ENCODE measurements at regions not wholly inside any gene's neighbourhood (a gene's known extent, or its start where the extent isn't known, plus 50 kb on each side); places are given as distances from the start of the nearest gene placed in this dataset.

DNA sequence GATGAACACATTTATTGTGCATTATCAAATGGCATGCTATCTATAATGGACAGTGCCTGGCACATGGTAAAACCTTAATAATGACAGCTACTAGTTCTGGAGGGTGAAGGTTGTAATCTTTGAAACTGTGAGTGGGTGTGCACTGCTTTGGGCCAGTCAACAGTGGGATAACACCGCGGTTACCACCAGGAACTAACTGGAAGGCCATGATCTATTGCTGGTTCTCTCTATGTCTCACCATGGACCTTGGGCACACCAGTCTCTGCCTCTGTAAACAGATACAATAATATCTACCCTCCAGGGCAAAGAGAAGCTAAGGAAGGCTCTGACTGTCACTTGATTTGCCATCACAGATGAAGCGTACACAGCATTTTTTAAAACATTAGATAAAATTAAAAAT is 198.6 kb upstream of the ESRRG start:
- DNase-seq = no peak
- no peak for ATAC-seq
- H3K4me3 ChIP-seq = no peak overlapping the region
- no peaks in the 10 kb centered on the region for H3K9me3 ChIP-seq
- H3K4me1 ChIP-seq (ENCODE audit: low read depth) = no peaks in the 10 kb centered on the region
- intact Hi-C loops (cut with DNase I, micrococcal nuclease) = no loop called here
- no peaks in the 10 kb centered on the region for H3K36me3 ChIP-seq (ENCODE audit: low read depth)
- TF ChIP-seq, protein P1, sequence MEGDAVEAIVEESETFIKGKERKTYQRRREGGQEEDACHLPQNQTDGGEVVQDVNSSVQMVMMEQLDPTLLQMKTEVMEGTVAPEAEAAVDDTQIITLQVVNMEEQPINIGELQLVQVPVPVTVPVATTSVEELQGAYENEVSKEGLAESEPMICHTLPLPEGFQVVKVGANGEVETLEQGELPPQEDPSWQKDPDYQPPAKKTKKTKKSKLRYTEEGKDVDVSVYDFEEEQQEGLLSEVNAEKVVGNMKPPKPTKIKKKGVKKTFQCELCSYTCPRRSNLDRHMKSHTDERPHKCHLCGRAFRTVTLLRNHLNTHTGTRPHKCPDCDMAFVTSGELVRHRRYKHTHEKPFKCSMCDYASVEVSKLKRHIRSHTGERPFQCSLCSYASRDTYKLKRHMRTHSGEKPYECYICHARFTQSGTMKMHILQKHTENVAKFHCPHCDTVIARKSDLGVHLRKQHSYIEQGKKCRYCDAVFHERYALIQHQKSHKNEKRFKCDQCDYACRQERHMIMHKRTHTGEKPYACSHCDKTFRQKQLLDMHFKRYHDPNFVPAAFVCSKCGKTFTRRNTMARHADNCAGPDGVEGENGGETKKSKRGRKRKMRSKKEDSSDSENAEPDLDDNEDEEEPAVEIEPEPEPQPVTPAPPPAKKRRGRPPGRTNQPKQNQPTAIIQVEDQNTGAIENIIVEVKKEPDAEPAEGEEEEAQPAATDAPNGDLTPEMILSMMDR (IDR thresholded peaks at IDR 0.05) = no peak

DNA sequence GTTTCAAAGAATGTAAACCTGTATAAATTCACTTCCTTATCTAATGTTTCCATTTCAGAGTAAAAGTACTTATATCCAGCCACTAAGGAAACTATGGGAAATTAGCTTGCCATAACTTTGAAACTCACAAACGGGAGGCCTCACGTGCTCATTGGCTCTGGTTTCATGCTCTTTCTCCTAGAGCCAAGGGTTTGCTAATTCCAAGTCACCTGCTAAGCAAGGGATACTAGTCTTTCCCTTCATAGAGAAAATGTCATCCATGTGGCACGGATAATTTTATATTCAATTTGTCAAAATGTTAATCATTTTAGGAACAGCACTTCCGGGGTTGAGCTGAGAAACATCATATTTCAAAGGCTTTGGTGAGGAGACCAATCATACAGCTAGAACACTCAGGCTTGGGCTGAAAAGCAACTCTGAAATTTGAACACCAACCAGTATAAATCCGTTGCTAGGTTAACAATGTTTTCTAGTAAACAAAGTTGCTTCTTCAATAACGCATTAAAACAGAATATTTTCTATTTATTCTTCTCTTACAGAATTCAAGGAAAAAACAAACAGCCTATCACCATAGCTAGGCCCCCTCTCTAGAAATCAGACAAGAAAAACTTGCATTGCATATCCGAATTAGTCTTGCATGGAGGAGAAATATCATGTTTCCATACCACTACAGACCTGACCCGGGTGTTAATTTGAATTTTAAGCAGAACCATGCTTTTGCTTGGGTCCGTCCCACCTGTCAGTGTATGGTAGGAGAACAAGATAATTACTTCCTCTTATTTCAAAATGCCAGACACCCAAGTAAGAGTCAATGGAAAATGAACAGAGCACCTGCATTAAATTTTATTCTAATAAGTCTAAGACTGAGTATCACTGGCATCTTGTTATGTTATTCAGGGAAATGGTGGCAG is 196.1 kb upstream of the ESRRG start:
- TF ChIP-seq, protein P1 (IDR thresholded peaks at IDR 0.05) = no peak
- Histone ChIP-seq H3K36me3 (ENCODE audit: low read depth) (no peaks in the 10 kb centered on the region), H3K4me3 (no peak overlapping the region), H3K9me3 (no peaks in the 10 kb centered on the region), H3K4me1 (ENCODE audit: low read depth) (no peaks in the 10 kb centered on the region)
- intact Hi-C loops (cut with DNase I, micrococcal nuclease) = no loop called here
- DNase-seq (no peak), ATAC-seq (no peak)

DNA sequence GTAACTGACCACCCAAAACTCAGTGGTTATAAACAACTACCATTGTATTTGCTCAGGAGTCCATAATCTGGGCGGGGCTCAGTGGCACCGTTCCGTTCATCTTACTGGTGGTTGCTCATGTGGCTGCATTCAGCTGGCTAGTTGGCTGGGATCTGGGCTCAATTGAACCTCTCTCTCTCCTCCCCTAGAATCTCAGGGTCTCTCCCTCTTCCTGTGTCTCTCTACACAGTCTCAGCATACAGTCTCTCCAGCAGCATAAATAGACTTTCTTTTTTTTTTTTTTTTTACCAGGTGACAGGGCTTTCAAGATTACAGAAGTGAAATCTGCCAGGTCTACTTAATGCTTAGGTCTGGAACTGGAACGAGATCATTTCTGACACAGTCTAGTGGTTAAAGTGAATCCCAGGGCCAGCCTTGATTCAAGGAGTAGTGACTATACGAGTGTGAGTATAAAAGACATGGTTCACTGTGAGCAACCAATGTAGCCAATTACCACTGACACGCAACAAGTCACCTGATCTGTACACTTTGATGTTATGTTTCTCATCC is 193.7 kb upstream of the ESRRG start:
- no peak for ATAC-seq
- Histone ChIP-seq H3K9me3 (no peaks in the 10 kb centered on the region), H3K4me3 (no peak overlapping the region), H3K36me3 (ENCODE audit: low read depth) (no peaks in the 10 kb centered on the region), H3K4me1 (ENCODE audit: low read depth) (no peaks in the 10 kb centered on the region)
- intact Hi-C loops (cut with DNase I, micrococcal nuclease) = no loop called here
- DNase-seq = no peak
- TF ChIP-seq, protein P1 (IDR thresholded peaks at IDR 0.05) = no peak

GRCh38 chr1:216914974-216915373 is 191.7 kb upstream of the ESRRG start:
- no peaks in the 10 kb centered on the region for H3K4me1 ChIP-seq (ENCODE audit: low read depth)
- no peaks in the 10 kb centered on the region for H3K9me3 ChIP-seq
- no peak for DNase-seq
- intact Hi-C loops (cut with DNase I, micrococcal nuclease) = no loop called here
- no peak overlapping the region for H3K4me3 ChIP-seq
- ATAC-seq = no peak
- TF ChIP-seq, protein P1 (IDR thresholded peaks at IDR 0.05) = no peak
- no peaks in the 10 kb centered on the region for H3K36me3 ChIP-seq (ENCODE audit: low read depth)

DNA sequence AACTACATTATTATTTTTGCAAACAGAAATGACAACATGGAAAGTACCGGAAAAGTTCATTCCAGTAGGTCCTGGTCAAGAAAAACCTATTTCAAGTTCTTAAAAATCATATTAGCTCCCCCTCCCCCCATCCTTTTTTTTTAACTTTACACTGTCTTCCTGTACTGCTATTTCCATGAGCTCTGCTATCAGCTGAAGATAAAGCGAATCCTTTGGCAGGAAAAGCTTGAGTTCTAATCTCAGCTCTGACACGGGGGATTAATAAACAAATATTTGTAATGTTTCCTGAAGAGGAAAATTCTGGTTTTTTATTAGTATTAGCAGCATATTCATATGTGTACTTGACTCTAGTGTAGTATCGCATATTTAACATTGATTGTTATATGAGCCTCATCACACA is 190.7 kb upstream of the ESRRG start:
- intact Hi-C loops (cut with DNase I, micrococcal nuclease) = no loop called here
- ATAC-seq = no peak
- Histone ChIP-seq H3K9me3 (no peaks in the 10 kb centered on the region), H3K4me3 (no peak overlapping the region), H3K4me1 (ENCODE audit: low read depth) (no peaks in the 10 kb centered on the region), H3K36me3 (ENCODE audit: low read depth) (no peaks in the 10 kb centered on the region)
- DNase-seq = no peak
- TF ChIP-seq, protein P1 (IDR thresholded peaks at IDR 0.05) = no peak

Data from mucosa of descending colon (tissue), 3 donors.